ENCODE measurements at regions not wholly inside any gene's neighbourhood (a gene's known extent, or its start where the extent isn't known, plus 50 kb on each side); places are given as distances from the start of the nearest gene placed in this dataset.
"Not testable (repeated sequence)": the region's sequence is repeated elsewhere in the genome, so short reads cannot be mapped to it uniquely, and the experiment has no call there.

DNA sequence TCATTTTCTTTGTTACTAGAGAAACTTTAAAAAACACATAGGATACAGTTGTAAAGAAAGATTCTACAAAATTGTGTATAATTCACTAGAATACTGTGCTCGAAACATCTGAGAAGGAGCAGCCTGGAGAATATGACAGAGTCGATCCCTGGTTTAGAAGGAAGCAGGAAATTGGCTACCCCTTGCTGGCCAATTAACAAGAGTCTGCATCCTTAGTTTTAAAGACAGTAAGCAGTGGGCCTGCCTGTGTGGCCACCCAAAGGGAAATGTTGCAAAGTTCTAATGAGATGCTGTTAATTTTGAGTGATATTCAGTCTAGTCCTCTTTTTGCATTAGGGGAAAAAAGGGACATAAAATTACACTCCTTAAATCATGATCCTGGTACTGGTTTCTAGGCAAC, 988.6 kb downstream of the PCDH17 start:
- DNase-seq (ENCODE audit: low spot score): no peak

GRCh38 chr13:58625703-58626389, 994.3 kb downstream of the PCDH17 start:
- no peak for DNase-seq (ENCODE audit: low spot score)

DNA sequence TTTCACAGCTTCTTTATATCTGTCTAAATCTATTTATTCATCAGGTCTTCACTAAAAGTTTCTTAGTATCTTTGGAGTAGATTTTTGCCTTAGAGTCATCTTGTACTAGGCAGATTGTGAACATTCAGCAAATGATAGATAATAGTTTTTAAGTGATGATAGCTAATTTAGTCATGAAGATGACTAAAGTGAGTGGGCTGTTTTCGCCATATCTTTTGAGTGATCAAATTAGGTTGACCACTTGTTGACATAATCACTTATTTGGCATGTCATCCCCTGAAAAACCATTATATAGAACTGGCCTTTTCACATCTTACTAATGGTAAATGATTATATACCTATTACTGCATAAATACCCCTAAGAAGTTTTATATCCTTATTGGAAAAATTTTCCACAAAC, 999.2 kb downstream of the PCDH17 start:
- DNase-seq (ENCODE audit: low spot score): no peak

DNA sequence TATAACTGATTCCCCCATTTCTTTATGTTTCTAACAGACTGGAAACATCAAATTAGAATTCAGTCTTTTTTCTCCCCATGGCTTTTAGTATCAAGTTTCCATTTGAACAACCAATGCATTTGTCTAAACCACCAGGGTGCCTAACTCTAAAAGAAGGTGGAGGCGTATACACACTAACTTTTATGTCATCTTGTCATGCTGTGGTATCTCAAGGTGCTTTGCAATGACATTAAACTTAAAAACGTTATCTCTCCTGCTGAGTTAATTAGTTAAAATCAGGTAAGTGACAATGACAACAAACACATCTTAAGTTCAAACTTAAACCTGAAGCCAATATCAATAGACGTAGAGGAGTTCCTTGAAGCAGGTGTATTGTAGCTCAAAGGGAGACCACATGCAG, 1001.7 kb downstream of the PCDH17 start:
- DNase-seq (ENCODE audit: low spot score): no peak

GRCh38 chr13:58655086-58655485, 1023.5 kb downstream of the PCDH17 start:
- no peak for DNase-seq (ENCODE audit: low spot score)

GRCh38 chr13:58660826-58661225, 1029.3 kb downstream of the PCDH17 start:
- DNase-seq (ENCODE audit: low spot score): no peak

DNA sequence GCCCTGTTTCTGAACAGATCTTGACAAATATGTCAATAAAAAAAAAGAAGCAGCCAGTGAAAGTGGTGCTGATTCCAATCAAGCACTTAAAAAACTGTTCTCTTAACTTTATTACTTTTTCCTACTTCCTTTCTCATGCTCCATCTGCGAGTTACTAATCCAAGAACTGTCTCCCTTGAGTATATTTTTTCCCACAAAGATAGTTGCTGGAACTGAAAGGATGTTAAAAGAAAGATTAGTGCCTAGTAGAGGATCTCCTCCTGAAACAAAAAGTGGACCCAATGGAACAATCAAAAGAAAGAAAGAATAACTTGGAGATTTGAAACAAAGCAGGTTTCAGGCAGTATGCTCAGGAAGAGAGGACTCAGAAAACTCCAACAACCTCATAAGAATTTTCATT, 1034.8 kb downstream of the PCDH17 start:
- no peak for DNase-seq (ENCODE audit: low spot score)

DNA sequence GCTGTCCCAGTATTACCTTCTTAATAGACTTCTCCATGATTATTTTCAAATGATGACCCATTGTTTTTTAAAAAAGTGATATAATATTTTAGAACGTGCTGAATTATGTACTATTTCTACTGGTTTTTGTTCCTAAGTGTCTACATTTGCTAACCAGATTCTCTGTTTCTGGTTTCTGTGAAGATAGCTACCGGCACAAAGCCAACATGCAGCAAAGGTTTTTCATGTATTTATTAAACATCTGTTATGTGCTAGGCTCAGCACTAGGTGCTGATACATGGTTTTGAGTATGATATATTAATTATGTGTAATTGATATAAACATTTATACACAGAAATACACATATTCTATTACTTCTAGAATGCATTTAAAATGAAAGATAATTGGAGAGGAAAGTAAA, 1035.6 kb downstream of the PCDH17 start:
- no peak for DNase-seq (ENCODE audit: low spot score)

DNA sequence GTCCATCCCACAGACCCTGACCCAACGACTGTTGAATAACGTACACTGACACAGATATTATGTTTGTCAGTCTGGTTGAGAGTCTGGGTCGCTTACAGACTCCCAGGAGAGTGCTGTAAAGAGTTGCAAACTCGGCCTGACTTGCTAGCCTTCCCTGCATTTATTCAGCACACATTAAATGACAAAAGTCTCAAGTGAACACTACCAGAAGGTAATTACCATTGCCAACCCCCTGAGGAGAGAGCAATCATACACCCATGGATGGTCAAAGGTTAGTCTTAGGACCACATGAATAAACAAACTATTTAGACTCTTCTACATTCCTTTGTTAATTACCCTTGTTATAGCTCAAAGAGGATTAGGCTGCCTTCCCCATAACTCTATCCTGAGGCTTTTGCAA, 1048.6 kb downstream of the PCDH17 start:
- no peak for DNase-seq (ENCODE audit: low spot score)

GRCh38 chr13:58682616-58683015, 1051.1 kb downstream of the PCDH17 start:
- DNase-seq (ENCODE audit: low spot score): no peak

GRCh38 chr13:58687148-58687547, 1055.6 kb downstream of the PCDH17 start:
- no peak for DNase-seq (ENCODE audit: low spot score)

DNA sequence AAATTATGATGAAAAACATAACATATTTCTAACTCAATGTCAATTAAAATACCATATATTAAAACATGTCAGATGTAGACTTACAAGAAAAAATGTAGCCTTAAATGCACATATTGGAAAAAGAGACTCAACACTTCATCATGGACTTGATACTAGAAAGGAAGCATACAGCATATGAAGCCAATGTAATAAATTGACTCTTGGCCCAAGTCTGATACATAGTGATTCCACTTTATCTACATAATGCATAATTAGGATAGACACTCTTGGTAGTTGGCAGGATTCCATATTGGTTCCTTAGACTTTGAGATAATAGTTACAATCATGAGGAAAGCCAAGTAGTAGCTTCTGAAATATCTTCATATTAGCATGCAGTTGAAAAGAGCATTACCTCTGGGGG, 1067.0 kb downstream of the PCDH17 start:
- no peak for DNase-seq (ENCODE audit: low spot score)

- DNase-seq (ENCODE audit: low spot score): no peak
Measured at GRCh38 chr13:58704953-58705352, 1073.4 kb downstream of the PCDH17 start.

- no peak for DNase-seq (ENCODE audit: low spot score)
Measured at GRCh38 chr13:58706421-58706820, 1074.9 kb downstream of the PCDH17 start.

DNA sequence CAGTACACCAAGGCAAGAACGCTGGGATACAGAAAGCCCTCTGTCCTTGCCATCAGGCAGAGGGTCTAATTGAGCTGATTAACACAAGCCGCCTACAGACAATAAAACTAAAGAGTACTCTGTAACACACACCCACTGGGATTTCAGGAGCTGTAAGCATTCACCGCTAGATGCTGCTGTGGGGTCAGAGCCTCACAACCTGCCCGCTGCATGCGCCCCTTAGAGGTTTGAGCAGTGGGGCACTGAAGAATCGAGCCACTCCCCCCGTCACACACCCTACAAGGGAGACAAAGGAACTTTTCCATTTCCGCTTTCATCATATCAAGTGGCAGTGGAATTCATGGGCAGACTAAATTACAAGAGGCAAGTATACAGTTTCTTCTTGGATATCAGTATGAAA, 1080.6 kb downstream of the PCDH17 start:
- no peak for DNase-seq (ENCODE audit: low spot score)

- DNase-seq (ENCODE audit: low spot score): not testable (repeated sequence)
Measured at GRCh38 chr13:58714016-58714415, 1082.5 kb downstream of the PCDH17 start.

- DNase-seq (ENCODE audit: low spot score): no peak
Measured at GRCh38 chr13:58721273-58721672, 1089.7 kb downstream of the PCDH17 start.

DNA sequence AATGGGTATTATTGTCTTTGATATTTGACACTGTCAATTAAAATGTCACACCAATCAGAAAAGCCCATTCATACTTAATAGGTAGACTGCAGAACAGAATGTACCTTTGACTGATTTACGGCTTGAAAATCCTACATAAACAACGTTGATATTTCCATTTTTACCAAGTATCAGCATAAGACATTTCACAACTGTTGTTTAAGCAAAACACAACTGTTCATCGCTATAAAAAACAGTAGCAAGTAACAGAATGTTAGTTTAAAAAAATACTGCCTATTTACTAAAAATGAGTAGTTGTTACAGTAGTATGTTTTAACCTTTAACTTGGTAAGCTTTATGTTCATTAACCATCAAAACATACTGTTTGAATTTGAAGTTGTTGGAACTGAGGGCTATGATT, 1096.6 kb downstream of the PCDH17 start:
- DNase-seq (ENCODE audit: low spot score): no peak

GRCh38 chr13:58729361-58729760, 1097.8 kb downstream of the PCDH17 start:
- no peak for DNase-seq (ENCODE audit: low spot score)

DNA sequence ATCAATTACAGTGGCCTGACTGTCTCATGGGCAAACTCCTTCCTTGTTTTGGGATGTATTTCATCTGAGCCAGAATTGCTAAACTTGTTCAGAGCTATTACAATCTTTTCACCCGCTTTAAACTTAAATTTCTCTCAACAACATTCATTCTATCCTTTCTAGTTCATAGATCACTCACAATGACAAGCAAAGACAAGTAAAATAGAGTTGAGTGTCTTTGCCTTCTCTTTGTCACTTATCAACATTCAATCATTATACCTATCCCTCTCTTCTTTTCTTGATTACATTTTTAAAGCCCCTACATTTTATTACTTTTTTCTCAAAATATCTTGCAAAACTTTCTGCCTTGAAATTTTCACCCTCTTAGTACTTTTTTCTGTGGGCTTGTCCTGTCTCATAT, 1113.1 kb downstream of the PCDH17 start:
- DNase-seq (ENCODE audit: low spot score): no peak

- DNase-seq (ENCODE audit: low spot score): no peak
Measured at GRCh38 chr13:58767566-58767965, 1136.0 kb downstream of the PCDH17 start.

GRCh38 chr13:58773280-58773859, 1141.8 kb downstream of the PCDH17 start:
- no peak for DNase-seq (ENCODE audit: low spot score)

DNA sequence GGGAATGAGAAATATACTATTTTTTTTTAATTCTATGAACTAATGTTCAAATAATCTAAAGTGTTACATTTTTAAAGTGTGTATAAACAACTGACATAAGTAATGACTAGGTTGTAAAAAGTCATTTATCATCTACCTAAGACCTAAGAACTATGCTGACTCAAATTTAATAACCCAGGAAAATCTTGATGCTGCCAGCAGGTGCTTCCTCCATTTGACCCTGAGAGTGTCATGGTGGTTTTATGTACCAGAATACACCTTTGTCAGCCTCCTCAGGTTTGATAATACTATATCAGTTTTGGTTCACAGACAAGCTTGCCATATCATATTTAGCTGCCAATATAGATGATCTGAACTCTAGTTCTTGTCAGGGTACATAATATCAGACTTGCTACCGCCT, 1151.2 kb downstream of the PCDH17 start:
- no peak for DNase-seq (ENCODE audit: low spot score)

DNA sequence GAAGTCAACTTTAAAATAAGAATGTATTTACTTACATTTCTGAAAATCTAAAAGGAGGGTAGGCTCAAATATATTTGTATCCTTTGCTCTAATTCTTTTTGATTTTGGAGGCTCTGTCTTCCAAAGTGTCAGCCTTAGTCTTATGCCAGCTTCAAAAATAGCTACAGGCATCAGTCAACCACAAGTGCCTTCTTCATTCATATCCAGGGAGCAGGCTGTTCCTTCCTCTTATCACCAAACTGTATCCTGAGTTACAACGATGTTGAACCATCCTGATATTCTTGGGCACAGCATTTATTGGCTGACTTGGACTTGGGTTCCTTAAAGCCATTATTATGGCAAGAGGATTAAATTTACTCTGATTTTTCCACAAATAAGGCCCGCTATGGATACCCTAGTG, 1161.3 kb downstream of the PCDH17 start:
- no peak for DNase-seq (ENCODE audit: low spot score)

Measured in CD4-positive, alpha-beta T cell treated with Interleukin-15 for 4 hours (primary cell).